GM11168 (cell line): ENCODE measurements at regions not wholly inside any gene's neighbourhood (a gene's known extent, or its start where the extent isn't known, plus 50 kb on each side); places are given as distances from the start of the nearest gene placed in this dataset.

ENCODE experiments used
- in situ Hi-C: fragments of 300-500 bp; cut with MboI; formaldehyde crosslinking; loops from one replicate; pipeline ENCODE4 v1.12.0; 2022; ENCODE audit warnings: low sequenced_read_pairs; ENCODE audit not compliant: unreplicated experiment

GRCh38 chr2:134199123-134199522 lies 54.7 kb upstream of the MGAT5 start:
- in situ Hi-C loops: no loop called here

GRCh38 chr2:134200036-134200618 lies 53.7 kb upstream of the MGAT5 start:
- in situ Hi-C loops: loop anchor here (25.0 kb wide), 1 partner anchor 313 kb away; no protein-coding TSS in a partner anchor

- in situ Hi-C loops: loop anchor here (25.0 kb wide), 1 partner anchor 314 kb away; no protein-coding TSS in a partner anchor
These were observed 52.3 kb upstream of the MGAT5 start for GRCh38 chr2:134201533-134201932.

- in situ Hi-C loops: loop anchor here (25.0 kb wide), 1 partner anchor 315 kb away; no protein-coding TSS in a partner anchor
These were observed 51.5 kb upstream of the MGAT5 start for GRCh38 chr2:134202371-134202770.

- in situ Hi-C loops: loop anchor here (25.0 kb wide), 1 partner anchor 316 kb away; no protein-coding TSS in a partner anchor
These were observed 50.7 kb upstream of the MGAT5 start for GRCh38 chr2:134203175-134203574.
